Activated naive CD4-positive, alpha-beta T cell (primary cell): ENCODE measurements at regions not wholly inside any gene's neighbourhood (a gene's known extent, or its start where the extent isn't known, plus 50 kb on each side); places are given as distances from the start of the nearest gene placed in this dataset.
"Not testable (repeated sequence)": the region's sequence is repeated elsewhere in the genome, so short reads cannot be mapped to it uniquely, and the experiment has no call there.

Experiments used
- DNase-seq, 4 experiments: peaks; one replicate each; lab custom pipeline; 2025; lab: John Stamatoyannopoulos, UW

DNA sequence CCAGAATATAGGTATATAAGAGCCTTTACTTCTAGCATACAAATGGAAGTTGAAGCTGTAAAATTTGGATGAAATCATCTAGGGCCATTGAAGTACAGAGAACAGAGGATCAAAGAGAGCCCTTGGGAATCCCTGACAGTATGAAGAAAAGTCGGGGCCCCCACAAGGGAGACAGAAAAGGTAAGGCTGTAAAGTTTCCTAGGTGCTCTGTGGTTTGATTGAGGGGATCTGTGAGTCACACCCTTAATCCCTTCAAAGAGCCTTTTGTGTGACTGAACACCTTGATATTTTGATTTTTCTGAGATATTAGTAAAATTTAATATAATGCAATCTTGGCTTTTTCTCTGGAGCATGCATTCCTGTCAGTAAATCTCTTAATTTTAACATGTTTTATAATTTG lies 961.7 kb upstream of the TMEFF2 start:
- DNase-seq, result no peak

DNA sequence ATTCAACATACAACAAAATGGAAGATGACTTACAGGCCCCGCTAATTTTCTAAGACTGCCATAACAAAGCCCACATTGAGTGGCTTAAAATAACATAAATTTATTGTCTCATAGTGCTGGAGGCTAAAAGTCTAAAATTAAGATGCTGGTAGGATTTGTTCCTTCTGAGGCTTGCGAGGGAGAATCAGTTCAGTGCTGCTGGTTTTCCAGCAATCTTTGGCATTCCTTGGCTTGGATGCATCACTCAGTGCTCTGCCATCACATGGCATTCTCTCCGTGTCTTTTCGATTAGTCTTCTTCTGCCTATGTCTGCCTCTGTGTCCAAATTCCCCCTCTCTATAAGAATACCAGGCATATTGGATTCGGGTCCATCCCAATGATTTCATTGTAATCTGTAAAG lies 959.3 kb upstream of the TMEFF2 start:
- DNase-seq, result no peak

DNA sequence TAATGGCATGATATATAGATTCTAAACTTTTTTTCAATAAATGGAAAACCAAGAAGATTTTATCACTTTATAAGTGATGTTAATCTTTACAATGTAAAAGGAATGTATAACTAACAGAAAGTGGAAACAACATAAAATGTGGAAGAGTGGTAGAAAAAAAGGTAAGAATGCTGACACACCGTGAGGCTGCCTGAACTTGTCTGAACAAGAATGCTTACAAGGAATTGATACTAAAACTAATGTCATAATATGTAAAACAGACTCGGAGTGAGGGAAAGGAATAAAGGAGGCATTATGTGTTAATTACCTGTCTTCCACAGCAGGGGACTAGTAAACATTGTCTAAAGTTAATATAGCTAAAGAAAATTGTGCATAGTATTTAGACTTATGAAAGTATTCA lies 958.8 kb upstream of the TMEFF2 start:
- no peak for DNase-seq

DNA sequence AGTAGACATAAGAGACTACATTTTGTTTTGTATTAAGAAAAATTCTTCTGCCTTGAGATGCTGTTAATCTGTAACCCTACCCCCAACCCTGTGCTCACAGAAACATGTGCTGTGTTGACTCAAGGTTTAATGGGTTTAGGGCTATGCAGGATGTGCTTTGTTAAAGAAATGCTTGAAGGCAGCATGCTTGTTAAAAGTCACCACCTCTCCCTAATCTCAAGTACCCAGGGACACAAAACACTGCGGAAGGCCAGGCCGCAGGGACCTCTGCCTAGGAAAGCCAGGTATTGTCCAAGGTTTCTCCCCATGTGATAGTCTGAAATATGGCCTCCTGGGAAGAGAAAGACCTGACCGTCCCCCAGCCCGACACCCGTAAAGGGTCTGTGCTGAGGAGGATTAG lies 947.7 kb upstream of the TMEFF2 start:
- not testable (repeated sequence) for DNase-seq

DNA sequence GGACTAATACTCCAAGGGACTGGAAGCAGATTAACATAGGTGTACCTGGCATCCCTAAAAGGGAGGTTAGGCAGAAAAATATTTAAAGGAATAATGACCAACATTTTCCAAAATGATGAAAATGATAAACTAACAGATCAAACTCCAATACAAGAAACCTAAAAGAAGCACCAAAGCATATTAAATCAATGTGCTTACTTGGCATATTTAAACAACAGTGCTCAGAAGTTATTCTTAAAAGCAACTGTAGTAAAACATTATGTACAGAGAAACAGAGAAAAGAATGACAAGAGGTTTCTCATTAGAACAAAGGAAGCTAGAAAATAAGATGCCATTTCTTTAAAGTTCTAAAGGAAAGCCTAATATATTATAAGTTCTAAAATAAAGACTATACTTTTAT lies 947.3 kb upstream of the TMEFF2 start:
- no peak for DNase-seq

DNA sequence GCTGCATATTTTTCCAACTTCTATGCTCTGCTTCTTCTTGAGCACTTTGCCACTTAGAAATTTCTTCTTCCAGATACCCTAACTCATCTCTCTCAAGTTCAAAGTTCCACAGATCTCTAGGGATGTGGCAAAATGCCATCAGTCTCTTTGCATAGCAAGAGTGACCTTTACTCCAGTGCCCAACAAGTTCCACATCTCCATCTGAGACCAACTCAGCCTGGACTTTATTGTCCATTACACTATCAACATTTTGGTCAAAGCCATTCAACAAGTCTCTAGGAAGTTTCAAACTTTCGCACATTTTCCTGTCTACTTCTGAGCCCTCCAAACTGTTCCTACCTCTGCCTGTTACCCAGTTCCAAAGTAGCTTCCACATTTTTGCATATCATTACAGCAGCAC lies 946.2 kb upstream of the TMEFF2 start:
- DNase-seq, result not testable (repeated sequence)

DNA sequence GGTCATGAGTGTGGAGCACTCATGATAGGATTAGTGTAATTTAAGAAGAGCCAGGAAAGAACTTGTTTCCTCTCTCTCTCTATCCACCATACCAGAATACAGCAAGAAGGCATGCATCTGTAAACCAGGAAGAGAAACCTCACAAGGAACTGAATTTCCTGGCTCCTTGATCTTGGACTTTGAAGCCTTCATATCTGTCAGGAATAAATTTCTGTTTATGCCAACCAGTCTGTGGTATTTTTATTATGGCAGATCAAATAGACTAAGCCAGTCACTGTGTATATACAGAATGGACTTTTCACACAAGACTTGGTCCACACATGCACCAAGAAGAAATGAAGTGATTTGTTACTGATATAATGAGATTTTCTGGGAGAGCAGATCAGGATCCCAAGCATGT lies 930.1 kb upstream of the TMEFF2 start:
- no peak for DNase-seq

DNA sequence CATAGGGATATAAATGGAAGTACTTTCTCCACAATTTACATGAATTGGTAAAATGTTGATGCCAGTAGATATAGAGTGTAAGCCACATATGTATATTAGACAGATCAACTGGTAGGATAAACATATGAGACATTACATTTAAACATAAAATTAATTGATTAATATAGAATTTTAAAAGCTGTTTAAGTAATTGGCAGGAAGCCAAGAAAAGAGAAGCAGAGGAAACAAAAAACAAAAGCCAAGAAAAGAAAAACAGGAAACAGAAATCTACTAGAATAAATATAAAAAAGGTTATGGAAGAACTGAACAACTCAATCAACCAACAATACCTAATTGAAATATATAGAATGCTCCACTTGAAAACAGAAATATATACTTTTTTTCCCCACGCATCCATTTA lies 920.1 kb upstream of the TMEFF2 start:
- no peak for DNase-seq

DNA sequence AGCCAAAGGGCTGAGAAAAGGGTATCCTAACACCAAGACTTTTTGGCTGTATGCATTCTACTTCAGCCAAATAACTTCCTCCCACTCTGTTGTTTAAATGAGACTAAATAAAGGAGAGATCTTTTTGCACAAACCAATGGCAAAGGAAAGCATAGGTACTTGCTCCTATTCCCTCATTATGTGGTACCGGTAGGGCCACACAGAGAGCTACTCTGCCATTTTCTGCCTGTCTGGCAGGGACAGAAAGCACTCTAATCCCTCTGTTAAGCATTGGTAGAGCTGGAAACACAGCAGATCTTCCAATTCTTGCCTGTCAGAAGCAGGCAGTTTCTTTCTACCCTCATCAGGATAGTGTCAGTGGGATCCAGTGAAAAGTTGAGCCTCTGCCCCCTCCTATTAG lies 918.3 kb upstream of the TMEFF2 start:
- no peak for DNase-seq

DNA sequence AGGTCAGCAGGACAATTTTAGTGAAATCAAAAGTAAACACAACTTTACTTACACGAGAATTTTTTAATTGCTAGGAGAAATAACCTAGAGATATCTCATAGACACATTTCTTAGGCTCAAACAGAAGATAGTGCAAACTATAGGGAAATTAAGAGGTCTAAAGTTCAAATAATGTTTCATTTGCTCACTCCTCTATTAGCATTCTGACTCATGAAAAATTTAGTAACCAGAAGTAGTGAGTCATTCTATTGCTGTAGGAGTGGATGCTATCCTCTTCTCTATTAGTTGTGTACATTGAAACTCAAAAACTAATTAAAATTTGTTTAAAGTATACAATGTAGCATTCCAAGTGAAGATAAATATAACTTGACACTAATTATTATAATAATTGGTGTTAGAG lies 908.3 kb upstream of the TMEFF2 start:
- no peak for DNase-seq

DNA sequence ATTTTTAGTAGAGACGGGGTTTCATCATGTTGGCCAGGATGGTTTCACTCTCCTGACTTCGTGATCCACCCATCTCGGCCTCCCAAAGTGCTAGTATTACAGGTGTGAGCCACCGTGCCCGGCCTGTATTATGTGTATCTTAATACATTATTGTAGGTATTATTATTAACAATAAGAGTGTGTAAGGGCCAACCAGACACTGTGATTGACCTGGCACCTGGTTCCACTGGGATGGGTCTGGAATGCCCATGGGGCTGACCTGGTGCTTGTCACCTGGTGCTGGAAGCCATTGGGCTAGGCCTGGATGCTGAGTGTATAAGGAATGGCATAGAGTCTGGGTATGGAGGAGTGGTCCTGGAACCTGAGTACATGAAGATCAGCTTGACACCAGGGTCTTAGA lies 906.9 kb upstream of the TMEFF2 start:
- no peak for DNase-seq

DNA sequence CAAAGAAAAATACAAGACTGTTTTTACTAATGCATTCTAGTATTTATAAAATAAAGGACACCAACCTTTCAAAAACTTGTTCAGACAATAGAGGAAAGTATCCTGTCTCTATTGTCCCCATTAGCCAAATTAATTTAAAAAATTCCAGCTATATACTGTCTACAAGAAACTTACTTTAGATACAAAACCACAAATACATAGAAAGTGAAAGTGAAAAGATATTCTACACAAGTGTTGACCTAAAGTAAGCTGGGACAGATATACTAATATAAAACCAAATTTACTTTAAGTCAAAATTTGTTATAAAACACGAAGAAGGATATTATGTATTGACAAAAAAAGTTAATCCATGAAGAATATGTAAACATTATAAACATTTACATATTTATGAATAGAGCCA lies 893.3 kb upstream of the TMEFF2 start:
- no peak for DNase-seq

DNA sequence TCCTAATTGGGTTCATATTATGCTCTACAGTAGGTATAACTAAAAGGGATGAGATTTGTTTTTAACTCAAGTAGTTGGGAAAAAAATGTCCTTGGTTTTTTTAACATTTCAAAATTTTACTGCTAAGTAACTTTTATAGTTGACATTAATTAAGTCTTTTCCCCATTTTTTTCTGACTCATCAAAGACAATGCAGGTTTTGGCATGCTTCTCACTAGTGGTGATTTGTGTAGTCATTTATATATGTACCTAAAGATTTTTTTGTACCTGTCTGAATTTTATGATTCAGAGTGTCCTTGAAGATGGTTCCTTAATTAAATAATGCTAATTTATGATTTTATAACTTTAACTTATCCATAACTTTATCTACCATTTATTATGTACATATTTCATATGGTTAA lies 882.3 kb upstream of the TMEFF2 start:
- no peak for DNase-seq

DNA sequence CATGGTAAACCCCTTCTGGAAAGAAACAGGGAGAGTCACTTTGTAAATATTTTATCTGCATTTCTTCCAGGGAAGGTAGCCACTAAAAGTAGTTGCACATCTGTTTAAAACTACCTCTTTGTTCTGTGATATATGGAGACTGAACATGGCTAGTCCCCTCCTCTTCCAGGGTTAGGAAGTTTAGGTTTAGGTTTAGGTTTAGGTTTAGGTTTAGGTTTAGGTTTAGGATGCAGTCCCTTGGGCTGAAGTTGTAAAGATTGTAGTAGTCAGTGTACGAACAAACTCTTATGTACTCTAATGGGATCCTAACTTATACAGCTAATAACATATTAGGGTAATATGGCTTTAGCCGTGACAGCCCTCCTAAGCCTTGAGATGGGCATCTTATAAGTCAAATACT lies 880.2 kb upstream of the TMEFF2 start:
- DNase-seq, result no peak

DNA sequence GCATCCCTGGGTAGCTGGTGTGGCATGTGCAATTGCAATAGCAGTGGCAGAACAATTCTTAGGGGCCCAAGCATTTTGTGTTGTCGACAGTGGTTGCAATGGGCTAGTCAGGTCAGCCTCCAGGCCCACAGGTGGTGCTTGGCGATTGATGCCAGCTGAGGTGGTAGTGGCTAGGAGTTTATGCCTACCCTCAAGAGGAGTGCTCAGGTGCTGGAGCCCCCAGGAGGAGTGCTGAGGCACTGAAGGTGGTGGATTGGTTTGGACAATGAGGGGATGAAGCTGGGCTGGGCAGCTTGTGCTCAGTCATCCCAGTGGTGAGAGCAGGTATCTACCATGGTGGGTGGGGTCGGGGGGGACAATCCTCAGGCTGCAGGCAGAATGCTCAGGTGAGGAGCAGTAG lies 877.9 kb upstream of the TMEFF2 start:
- DNase-seq, result no peak

DNA sequence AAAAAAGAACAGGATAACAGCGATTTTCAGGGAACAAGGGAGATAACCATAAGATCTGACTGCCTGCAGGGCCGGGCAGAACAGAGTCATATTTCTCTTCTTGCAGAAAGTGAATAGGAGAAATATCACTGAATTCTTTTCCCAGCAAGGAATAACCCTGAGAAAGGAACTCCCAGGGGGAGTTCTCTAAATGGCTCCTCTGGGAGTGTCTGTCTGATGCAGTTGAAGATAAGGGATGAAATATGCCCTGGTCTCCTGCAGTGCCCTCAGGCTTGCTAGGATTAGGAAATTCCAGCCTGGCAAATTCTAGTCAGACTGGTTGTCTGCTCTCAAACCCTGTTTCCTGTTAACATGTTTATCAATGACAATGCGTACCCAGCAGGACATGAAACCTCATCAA lies 830.8 kb upstream of the TMEFF2 start:
- DNase-seq, result not testable (repeated sequence)

DNA sequence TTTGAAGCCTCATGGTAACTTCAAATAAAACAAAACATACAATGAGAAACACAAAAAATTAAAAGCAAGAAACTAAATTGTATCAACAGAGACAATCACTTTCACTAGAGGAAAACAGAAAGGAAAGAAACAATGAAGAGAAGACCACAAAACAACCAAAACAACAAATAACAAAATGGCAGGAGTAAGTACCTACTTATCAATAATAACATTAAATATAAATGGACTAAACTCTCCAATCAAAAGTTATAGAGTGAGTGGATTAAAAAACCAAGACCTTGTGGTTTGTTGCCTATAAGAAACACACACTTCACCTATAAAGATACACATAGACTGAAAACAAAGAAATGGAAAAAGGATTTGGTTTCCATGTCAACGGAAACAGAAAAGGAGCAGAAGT lies 830.1 kb upstream of the TMEFF2 start:
- DNase-seq, result no peak

DNA sequence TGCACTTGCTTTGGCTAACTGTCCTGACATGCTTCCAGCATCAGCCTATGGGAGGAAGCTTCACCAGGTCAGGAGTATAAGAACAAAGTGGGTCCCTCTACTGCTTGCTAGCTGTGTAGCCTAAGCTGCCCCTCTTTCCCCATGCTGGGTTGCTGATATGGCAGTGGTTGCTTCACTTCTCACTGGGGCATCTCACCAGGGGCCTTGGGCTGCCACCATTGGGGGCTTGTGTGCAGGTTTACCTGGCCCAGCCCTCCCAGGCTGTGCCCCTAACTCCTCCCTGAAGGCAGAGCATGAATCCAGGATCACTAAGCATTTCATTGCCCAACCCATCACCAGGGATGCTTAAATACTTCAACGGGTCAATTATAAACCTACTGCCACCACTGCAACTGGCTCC lies 817.1 kb upstream of the TMEFF2 start:
- DNase-seq, result no peak

DNA sequence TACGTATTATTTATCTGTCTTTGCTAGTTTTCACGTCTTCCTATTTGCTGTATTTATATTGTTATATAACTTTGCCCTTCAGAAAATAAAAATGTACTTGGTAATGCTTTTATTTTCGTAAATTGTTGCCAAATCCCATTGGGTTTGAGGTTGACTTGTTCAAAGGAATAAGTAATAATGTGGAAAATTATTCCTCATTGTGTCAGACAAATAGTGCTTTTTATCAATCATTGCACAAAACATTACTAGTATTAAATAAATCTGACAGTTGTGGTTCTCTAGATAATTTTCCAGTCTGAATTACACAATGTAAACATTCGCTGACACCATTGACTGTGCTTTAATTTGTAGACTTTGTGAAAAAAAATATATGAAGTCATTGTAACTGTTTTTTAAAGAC lies 798.3 kb upstream of the TMEFF2 start:
- DNase-seq, result no peak

DNA sequence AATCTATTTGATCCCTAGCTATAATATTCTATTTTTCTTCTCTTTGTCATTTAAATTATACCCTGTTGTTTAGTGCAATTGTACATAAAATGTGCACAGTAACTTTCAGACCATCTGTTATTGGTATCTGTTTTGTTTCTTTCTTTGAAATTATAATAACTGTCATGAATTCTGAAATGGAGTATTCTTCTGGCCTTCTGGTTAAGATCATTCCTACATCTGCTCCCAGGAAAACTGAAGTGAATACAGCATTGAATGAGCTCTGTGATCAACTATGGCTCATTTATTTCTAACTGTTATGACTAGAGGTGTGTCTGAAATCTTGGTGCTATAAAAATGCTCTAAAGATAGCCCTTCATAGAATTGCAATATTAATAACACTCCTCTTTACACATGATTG lies 788.4 kb upstream of the TMEFF2 start:
- no peak for DNase-seq

DNA sequence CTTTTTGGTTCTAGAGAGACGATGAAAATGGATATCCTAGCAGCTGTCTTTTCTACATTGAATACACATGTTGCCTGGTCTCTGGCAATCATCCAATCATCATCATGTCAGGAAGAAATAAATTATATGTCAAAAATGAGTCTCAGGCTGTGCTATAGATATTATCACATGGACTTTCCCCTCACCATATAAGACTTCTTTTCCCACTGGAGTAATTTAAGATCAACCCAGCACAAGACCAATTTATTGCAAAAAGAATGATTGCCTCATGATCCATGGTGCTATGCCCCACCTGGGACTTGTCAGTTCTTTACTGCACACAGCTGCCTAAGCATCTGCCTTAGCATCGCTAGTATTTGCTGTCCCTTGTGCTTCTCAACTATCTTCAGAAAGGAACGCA lies 783.7 kb upstream of the TMEFF2 start:
- DNase-seq, result no peak

DNA sequence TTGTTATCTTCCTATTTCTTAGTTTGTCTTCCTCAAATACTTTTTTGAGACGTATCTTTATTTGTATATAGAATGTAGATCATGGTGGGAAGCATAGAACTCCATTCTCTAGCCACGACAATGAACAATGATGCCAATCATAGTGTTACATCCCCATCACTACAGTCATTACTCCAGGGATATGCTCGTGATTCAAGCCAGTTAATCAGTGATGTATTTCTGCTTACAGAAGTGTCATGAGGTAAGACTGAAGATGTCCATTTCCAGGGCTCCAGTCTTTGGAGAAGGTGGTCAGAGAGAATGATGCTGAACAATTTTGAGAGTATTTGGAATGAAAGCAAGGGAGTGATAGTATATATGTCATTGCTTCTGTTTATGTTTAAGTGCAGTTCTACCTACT lies 777.2 kb upstream of the TMEFF2 start:
- no peak for DNase-seq

DNA sequence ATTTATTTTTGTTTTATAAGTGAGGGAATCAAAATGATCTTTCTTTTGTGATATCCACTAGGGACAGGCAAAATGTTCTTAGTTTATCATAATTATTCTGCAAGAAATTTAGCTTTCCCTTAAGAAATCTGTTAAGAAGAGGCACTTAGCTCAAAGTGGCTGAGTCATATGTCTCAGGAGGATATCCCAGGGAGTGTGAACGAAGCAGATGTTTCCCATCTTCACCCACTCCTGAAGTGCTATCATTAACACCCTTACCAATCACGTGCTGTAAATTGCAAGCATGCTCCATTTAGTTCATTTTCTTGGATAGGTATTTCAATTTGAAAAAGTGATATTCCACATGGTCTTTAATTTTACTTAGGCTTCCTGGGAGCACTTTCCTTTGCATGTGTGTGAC lies 774.3 kb upstream of the TMEFF2 start:
- no peak for DNase-seq

DNA sequence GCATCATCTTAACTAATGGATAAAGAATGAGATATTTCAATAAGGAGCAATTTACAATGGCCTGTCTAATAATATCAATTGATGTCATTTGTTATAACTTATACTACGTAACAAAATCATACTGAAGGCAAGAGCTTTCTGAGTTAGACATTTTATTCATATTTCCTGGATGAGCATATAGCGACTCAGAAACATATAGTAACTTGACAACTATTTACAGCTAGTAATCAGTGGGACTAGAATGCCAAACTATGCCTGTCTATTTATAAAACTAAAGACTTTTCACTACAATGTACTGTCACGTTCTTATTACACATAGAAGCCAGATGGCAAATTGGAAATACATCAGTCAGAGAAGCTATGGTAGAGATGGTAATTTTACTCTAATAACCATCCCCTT lies 766.2 kb upstream of the TMEFF2 start:
- no peak for DNase-seq

DNA sequence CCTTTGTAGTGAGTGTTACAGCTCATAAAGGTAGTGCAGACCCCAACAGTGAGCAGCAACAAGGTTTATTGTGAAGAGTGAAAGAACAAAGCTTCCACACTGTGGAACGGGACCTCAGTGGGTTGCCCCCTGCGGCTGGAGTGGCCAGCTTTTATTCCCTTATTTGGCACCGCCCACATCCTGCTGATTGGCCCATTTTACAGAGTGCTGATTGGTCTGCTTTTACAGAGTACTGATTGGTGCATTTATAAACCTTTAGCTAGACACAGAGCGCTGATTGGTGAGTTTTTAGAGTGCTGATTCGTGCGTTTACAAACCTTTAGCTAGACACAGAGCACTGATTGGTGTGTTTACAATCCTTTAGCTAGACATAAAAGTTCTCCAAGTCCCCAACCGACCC lies 763.9 kb upstream of the TMEFF2 start:
- not testable (repeated sequence) for DNase-seq
